DND-41 (cell line): ENCODE measurements at regions not wholly inside any gene's neighbourhood (a gene's known extent, or its start where the extent isn't known, plus 50 kb on each side); places are given as distances from the start of the nearest gene placed in this dataset.

Source experiments
- ATAC-seq: fragments of 200-7000 bp; cut with Tn5 transposase; 3 replicates; pipeline ENCODE4 v1.9.1; 2021; ENCODE audit warnings: low read depth; ENCODE audit not compliant: insufficient read depth
- DNase-seq: peaks from one replicate; pipeline ENCODE4 v3.0.0-alpha.2; 2020
- H2AFZ ChIP-seq: 2 replicates; pipeline ENCODE4 v1.6.0; 2012; ENCODE audit warnings: low read depth, low read length
- H3K27ac ChIP-seq: 2 replicates; pipeline ENCODE4 v1.5.1; 2012; ENCODE audit warnings: low read length, inconsistent platforms
- H3K27me3 ChIP-seq: fragments of 200-600 bp; sonication (generic); 2 replicates; pipeline ENCODE4 v1.6.0; 2012; ENCODE audit warnings: low read length, mild to moderate bottlenecking, inconsistent platforms; ENCODE audit not compliant: insufficient read depth, poor library complexity
- H3K36me3 ChIP-seq: 2 replicates; pipeline ENCODE4 v1.5.1; 2012; ENCODE audit warnings: low read length, inconsistent platforms; ENCODE audit not compliant: insufficient read depth
- H3K4me1 ChIP-seq: 2 replicates; pipeline ENCODE4 v1.5.1; 2012; ENCODE audit warnings: mild to moderate bottlenecking, low read length; ENCODE audit not compliant: insufficient read depth
- H3K4me2 ChIP-seq: 2 replicates; pipeline ENCODE4 v1.6.0; 2012; ENCODE audit warnings: mild to moderate bottlenecking, moderate library complexity, low read length, inconsistent platforms; ENCODE audit not compliant: insufficient read depth
- H3K4me3 ChIP-seq, 2 experiments: fragments of 200-600 bp in 1 of 2; shearing (Covaris generic) in 1 of 2; 2 replicates each; pipeline ENCODE4 v1.5.1; 2012 to 2016; ENCODE audit warnings: inconsistent platforms in 2 of 2, low read length in 2 of 2, mild to moderate bottlenecking in 2 of 2, low read depth in 1 of 2, moderate library complexity in 1 of 2
- H3K79me2 ChIP-seq: 2 replicates; pipeline ENCODE4 v1.6.0; 2012; ENCODE audit warnings: low read length, inconsistent platforms; ENCODE audit not compliant: insufficient read depth
- H3K9ac ChIP-seq: 2 replicates; pipeline ENCODE4 v1.6.0; 2012; ENCODE audit warnings: low read depth, mild to moderate bottlenecking, inconsistent platforms, low read length, moderate library complexity
- H3K9me3 ChIP-seq: 2 replicates; pipeline ENCODE4 v1.5.1; 2012; ENCODE audit warnings: low read length, moderate library complexity, mild to moderate bottlenecking, inconsistent platforms; ENCODE audit not compliant: insufficient read depth, severe bottlenecking
- H4K20me1 ChIP-seq: 2 replicates; pipeline ENCODE4 v1.6.0; 2012; ENCODE audit warnings: low read length; ENCODE audit not compliant: insufficient read depth
- EZH2 ChIP-seq: IDR thresholded peaks from 3 replicates; pipeline ENCODE4 v1.6.1; 2012; ENCODE audit warnings: borderline replicate concordance, low read depth, mild to moderate bottlenecking, moderate library complexity, low read length, inconsistent platforms; ENCODE audit not compliant: severe bottlenecking
- TF ChIP-seq, protein P1 (sequence below): IDR thresholded peaks from 2 replicates; pipeline ENCODE4 v1.5.1; 2012; ENCODE audit warnings: borderline replicate concordance, low read length, moderate library complexity, mild to moderate bottlenecking; ENCODE audit not compliant: poor library complexity, severe bottlenecking; ENCODE audit errors: extremely low read depth

DNA sequence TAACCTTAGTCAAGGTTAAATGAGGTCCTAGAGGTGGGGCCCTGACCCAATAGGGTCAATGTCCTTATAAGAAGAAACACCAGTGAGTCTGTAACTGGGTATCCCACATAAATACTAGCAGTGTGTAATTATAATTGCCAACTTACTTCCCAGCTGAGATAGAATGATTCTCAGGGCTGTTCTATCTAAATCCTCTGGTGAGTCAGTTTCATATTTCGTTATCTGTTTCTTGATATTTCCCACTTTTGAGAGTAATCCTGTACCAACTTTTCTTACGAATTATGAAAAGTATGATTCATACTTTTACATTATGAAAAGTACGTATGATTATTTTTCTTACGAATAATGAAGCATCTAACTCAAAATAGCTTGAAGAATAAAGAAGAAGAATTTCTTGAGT is 546.8 kb upstream of the NETO1 start:
- Histone ChIP-seq H3K36me3 (no peaks in the 10 kb centered on the region), H3K9me3 (no peaks in the 10 kb centered on the region), H4K20me1 (no peaks in the 10 kb centered on the region), H3K27me3 (no peaks in the 10 kb centered on the region), H2AFZ (no peak overlapping the region), H3K27ac (no peak overlapping the region), H3K9ac (no peak overlapping the region), H3K4me2 (no peak overlapping the region), H3K79me2 (no peaks in the 10 kb centered on the region), H3K4me1 (no peaks in the 10 kb centered on the region; the same call in 1 of the 2 replicates), H3K4me3 (no peak overlapping the region)
- TF ChIP-seq EZH2, result no peak
- TF ChIP-seq, protein P1, sequence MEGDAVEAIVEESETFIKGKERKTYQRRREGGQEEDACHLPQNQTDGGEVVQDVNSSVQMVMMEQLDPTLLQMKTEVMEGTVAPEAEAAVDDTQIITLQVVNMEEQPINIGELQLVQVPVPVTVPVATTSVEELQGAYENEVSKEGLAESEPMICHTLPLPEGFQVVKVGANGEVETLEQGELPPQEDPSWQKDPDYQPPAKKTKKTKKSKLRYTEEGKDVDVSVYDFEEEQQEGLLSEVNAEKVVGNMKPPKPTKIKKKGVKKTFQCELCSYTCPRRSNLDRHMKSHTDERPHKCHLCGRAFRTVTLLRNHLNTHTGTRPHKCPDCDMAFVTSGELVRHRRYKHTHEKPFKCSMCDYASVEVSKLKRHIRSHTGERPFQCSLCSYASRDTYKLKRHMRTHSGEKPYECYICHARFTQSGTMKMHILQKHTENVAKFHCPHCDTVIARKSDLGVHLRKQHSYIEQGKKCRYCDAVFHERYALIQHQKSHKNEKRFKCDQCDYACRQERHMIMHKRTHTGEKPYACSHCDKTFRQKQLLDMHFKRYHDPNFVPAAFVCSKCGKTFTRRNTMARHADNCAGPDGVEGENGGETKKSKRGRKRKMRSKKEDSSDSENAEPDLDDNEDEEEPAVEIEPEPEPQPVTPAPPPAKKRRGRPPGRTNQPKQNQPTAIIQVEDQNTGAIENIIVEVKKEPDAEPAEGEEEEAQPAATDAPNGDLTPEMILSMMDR, result no peak
- ATAC-seq, result no peak
- no peak for DNase-seq

DNA sequence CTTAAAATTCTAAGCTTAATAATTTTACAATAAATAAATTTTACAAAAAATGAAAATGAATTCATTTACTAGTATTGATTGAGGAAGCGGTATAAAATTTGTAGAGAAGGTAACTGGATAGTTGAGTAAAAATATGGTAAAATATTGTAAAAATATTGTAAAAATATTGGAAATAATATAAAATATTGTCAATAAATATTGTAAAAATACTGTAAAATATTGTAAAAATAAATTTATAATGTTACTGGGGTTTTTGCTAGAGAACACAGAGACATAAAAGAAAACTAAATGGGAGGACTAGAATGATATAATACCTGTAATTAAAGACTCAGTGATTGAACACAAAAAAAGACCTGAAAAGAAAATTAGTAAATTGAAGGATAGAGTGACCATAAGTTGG is 546.3 kb upstream of the NETO1 start:
- no peaks in the 10 kb centered on the region for H3K27me3 ChIP-seq
- ATAC-seq (no peak), DNase-seq (no peak)
- no peak overlapping the region for H3K27ac ChIP-seq
- no peak overlapping the region for H2AFZ ChIP-seq
- no peak overlapping the region for H3K4me3 ChIP-seq
- H3K9ac ChIP-seq, result no peak overlapping the region
- no peak for TF ChIP-seq EZH2
- TF ChIP-seq, protein P1, result no peak
- H3K9me3 ChIP-seq, result no peaks in the 10 kb centered on the region
- no peak overlapping the region for H3K4me2 ChIP-seq
- no peaks in the 10 kb centered on the region for H3K79me2 ChIP-seq
- H4K20me1 ChIP-seq, result no peaks in the 10 kb centered on the region
- no peaks in the 10 kb centered on the region for H3K4me1 ChIP-seq
- no peaks in the 10 kb centered on the region for H3K36me3 ChIP-seq

DNA sequence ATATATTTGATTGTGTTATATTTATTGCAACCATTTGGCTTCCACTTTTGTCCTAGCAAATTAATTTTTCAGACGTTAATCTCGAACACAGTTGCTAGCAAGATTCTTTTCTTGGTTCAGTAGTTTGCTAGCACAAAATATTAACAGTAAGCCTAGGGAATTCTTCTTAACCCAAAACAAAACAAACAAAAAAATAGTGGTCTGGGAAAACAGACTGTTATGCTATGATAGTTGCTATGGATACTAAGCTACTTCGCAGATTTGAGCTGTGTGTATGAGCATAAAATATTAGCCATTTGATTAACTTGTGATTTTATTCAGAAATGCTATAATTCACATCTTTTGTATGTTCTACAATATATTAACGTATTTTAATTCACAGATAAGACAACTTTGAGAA is 541.5 kb upstream of the NETO1 start:
- ATAC-seq (no peak), DNase-seq (no peak)
- H3K4me3 ChIP-seq, result no peak overlapping the region
- no peaks in the 10 kb centered on the region for H4K20me1 ChIP-seq
- peaks cover 5% of the 10 kb centered on the region for H3K4me1 ChIP-seq
- TF ChIP-seq, protein P1, result no peak
- TF ChIP-seq EZH2, result no peak
- no peaks in the 10 kb centered on the region for H3K36me3 ChIP-seq
- H3K9ac ChIP-seq, result no peak overlapping the region
- no peak overlapping the region for H2AFZ ChIP-seq
- no peak overlapping the region for H3K4me2 ChIP-seq
- H3K9me3 ChIP-seq, result no peaks in the 10 kb centered on the region
- no peak overlapping the region for H3K27ac ChIP-seq
- H3K27me3 ChIP-seq, result no peaks in the 10 kb centered on the region
- no peaks in the 10 kb centered on the region for H3K79me2 ChIP-seq

DNA sequence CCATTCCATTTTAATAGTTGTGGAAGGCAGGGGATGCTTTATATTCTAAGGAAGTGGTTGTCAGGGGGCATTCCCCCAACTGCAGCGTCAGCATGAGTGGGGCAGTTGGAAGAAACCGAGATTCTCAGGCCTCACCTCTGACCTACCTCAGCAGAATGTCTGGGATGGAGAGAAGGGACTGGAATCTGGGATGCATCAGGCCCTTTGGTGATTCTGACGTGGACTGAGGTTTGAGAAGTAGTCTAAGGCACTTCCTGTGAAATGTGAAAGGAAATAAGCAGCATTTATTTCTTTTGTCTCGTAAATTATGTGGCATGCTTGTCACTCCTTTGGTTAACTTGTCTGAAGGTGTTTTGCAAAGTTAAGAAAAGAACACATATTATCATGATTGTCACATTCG is 540.7 kb upstream of the NETO1 start:
- H4K20me1 ChIP-seq, result no peaks in the 10 kb centered on the region
- no peak overlapping the region for H3K4me2 ChIP-seq
- TF ChIP-seq EZH2, result no peak
- TF ChIP-seq, protein P1, result no peak
- DNase-seq (no peak), ATAC-seq (no peak)
- H3K9ac ChIP-seq, result no peak overlapping the region
- no peaks in the 10 kb centered on the region for H3K27me3 ChIP-seq
- peaks cover 5% of the 10 kb centered on the region for H3K4me1 ChIP-seq
- no peak overlapping the region for H3K4me3 ChIP-seq
- H3K36me3 ChIP-seq, result no peaks in the 10 kb centered on the region
- no peaks in the 10 kb centered on the region for H3K79me2 ChIP-seq
- H2AFZ ChIP-seq, result no peak overlapping the region
- H3K27ac ChIP-seq, result no peak overlapping the region
- H3K9me3 ChIP-seq, result no peaks in the 10 kb centered on the region
